ENCODE measurements at regions not wholly inside any gene's neighbourhood (a gene's known extent, or its start where the extent isn't known, plus 50 kb on each side); places are given as distances from the start of the nearest gene placed in this dataset.
A peak's percentile ranks its signal among the peaks of the same experiment; 100 is the strongest.
"Not testable (repeated sequence)": the region's sequence is repeated elsewhere in the genome, so short reads cannot be mapped to it uniquely, and the experiment has no call there.

GRCh38 chr7:106750773-106751172 is 89.8 kb upstream of the CCDC71L start:
- no peak for DNase-seq

- DNase-seq = no peak
Measured at GRCh38 chr7:106752367-106752766, 91.4 kb upstream of the CCDC71L start.

DNA sequence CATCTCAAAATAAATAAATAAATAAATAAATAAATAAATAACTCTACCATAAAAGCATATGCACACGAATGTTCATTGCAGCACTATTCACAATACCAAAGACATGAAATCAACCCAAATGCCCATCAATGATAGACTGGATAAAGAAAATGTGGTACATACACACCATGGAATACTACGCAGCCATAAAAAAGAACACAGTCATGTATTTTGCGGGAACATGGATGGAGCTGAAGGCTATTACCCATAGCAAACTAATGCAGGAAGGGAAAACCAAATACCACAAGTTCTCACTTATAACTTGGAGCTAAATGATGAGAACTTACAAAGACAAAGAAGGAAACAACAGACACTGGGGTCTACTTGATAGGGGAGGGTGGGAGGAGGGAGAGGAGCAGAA is 94.1 kb upstream of the CCDC71L start:
- not testable (repeated sequence) for DNase-seq

DNA sequence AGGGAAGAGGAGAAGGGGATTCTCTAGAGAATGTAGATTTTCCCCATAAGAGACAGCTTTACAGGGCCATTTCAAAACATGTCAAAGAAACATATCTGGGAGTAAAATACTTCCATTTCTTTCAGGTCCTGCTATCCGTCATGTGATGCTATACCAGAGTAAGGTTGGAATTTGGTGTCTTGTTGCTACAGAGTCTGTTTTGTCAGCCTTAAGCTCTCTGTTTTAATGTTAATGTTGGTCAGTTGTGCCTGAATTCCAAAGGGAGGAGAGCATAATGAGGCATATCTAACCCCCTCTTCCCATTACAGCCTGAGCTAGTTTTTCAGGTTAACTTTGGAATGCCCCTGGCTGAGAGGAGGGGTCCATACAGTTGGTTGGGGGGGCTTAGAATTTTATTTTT is 94.7 kb upstream of the CCDC71L start:
- no peak for DNase-seq

DNA sequence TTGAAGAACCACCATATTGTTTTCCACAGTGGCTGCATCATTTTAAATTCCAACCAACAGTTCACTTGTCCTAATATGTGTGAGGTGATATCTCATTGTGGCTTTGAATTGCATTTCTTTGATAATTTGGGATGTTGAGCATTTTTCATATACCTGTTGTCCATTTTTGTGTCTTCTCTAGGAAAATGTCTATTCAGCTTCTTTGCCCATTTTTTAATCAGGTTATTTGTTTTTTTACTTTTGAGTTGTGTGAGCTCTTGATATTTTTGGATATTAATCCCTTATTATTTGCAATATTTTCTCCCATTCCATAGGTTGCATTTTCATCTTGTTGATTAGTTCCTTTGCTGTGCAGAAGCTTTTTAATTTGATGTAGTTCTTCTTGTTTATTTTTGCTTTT is 95.1 kb upstream of the CCDC71L start:
- DNase-seq = no peak

DNA sequence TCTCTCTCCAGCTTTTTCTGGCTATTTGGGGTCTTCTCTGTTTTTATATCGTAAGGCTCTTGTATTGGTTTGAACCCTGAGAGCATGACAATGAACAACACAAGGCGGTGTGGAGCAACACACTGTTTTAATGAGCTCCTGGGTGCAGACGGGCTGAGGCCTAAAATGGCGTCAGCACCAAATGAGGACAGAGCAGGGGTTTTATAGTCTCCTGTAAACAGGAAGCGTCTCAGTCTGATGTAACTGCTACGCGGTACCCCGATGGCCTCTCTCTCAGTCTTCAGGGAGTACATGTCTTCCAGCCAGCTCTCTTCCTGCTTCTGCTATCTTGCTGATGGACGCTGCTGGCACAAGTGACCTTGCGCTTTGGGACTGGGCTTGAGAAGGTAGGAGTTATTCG is 95.9 kb upstream of the CCDC71L start:
- no peak for DNase-seq

GRCh38 chr7:106757846-106758245 is 96.9 kb upstream of the CCDC71L start:
- no peak for DNase-seq

DNA sequence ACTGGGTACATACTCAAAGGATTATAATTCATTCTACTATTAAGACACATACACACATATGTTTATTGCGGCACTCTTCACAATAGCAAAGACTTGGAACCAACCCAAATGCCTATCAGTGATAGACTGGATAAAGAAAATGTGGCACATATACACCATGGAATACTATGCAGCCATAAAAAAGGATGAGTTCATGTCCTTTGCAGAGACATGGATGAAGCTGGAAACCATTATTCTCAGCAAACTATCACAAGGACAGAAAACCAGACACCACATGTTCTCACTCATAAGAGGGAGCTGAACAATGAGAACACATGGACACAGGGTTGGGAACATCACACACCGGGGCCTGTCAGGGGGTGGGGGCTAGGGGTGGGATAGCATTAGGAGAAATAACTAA is 101.9 kb upstream of the CCDC71L start:
- DNase-seq = not testable (repeated sequence)

DNA sequence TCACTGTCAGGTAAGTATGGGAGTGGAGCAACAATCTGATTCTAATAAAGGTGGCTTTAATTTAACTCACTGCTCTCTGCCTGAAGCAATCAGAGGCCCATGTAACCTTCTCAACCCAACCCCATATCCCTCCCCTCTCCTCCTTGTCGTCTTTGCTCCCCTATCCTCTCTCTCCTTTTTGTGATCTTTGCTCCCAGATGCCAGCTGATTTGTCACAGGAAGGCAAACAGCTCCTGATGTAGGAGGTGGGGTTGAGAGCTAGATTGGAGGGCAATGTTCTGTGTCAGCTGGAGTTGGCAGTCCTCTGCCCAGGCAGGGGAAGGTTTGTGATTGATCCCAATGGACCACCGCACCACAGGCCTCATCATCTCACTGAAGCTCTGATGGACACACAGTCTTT is 101.4 kb upstream of the PIK3CG start:
- no peak for DNase-seq

GRCh38 chr7:106765727-106766355 is 99.2 kb upstream of the PIK3CG start:
- no peak for DNase-seq

- DNase-seq = no peak
Measured at GRCh38 chr7:106766551-106766950, 98.5 kb upstream of the PIK3CG start.

GRCh38 chr7:106767078-106767477 is 98.0 kb upstream of the PIK3CG start:
- DNase-seq = no peak

GRCh38 chr7:106767498-106768323 is 97.4 kb upstream of the PIK3CG start:
- no peak for DNase-seq

- DNase-seq = no peak
Measured at GRCh38 chr7:106768324-106768751, 96.7 kb upstream of the PIK3CG start.

- no peak for DNase-seq
Measured at GRCh38 chr7:106770191-106770590, 94.9 kb upstream of the PIK3CG start.

DNA sequence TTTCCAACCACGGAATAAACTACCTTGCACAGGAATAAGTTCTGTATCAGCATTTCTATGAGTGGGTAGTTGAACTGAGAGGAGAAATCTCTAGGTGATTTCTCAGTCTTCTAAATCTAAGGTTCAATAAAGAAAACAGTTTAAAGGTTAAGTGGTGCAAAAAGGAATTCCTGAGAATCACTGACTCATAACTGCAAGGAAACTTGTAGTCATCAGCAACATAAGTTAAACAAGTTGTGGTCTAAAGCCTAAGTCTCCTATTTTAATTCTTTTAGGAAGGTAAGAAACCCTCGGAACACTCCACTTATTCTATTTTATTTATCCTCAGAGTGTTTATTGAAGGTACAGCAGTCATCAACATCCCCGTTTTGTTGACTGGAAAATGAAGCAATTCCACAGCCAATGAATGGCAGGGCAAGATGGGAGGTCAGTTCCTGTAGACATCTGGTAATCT is 92.4 kb upstream of the PIK3CG start:
- DNase-seq = no peak

DNA sequence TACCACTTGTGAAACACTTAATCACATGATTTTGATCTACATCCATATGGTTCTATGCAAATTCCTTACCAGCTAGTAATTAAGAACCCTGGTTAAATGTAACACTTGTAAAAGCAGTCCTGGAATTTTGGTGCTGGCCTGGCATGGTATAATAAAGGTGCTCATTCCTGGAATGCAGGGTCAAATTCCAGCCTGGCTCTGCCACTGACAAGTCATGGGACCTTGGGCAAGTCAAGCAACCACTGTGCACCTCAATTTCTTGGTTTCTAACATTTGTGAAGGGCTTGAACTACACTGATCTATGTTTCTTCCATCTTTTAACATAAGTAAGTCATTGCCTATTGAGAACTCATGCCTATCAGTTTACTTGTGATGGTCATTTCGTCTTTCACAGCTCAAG is 91.9 kb upstream of the PIK3CG start:
- DNase-seq = no peak

DNA sequence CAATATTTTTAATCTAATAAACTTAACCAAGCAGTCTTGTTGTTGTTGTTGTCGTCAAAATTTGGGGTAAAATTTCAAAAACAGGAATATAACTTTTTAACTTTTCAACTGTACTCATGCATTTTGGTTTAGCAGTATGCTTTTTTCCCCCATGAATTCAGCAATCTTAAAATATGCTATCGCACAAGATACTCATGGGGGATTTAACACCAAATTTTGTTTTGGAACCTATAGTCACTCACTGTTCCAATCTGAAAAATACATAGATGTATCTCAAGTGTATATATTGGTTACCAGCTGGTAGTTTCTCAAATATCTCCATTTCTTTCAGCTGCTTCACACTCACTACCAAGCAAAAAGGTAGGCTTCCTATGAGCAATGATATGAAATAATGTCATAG is 91.4 kb upstream of the PIK3CG start:
- no peak for DNase-seq

- no peak for DNase-seq
Measured at GRCh38 chr7:106774213-106774767, 90.8 kb upstream of the PIK3CG start.

DNA sequence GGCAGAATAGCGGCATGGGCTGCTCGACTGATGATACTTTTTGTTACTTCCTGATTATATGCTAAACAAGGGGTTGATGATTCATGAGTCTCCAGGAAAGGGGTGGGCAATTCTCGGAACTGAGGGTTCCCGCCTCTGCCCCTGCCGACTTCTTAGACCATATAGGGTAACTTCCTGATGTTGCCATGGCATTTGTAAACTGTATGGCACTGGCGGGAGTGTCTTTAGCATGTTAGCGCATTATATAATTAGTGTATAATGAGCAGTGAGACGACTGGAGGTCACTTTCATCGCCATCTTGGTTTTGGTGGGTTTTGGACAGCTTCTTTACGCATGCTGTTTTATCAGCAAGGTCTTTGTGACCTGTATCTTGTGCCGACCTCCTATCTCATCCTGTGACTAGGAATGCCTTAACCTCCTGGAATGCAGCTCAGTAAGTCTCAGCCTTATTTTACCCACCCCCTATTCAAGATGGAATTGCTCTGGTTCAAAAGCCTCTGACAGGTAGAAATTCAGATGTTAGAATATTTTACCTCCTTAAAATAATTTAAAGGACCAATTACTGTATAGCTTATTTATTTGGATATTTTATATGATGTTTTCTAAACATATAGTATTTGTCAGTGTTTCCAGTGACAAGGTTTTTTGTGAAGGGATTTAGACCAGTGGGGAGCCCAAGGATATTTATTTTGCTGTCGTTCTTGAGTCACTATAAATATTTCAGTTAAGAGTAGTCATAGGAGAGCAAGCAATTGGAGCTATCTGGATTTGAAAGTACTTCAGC is 90.1 kb upstream of the PIK3CG start:
- DNase-seq = peak; percentile 28 to 31

GRCh38 chr7:106775552-106775936 is 89.5 kb upstream of the PIK3CG start:
- DNase-seq = no peak

DNA sequence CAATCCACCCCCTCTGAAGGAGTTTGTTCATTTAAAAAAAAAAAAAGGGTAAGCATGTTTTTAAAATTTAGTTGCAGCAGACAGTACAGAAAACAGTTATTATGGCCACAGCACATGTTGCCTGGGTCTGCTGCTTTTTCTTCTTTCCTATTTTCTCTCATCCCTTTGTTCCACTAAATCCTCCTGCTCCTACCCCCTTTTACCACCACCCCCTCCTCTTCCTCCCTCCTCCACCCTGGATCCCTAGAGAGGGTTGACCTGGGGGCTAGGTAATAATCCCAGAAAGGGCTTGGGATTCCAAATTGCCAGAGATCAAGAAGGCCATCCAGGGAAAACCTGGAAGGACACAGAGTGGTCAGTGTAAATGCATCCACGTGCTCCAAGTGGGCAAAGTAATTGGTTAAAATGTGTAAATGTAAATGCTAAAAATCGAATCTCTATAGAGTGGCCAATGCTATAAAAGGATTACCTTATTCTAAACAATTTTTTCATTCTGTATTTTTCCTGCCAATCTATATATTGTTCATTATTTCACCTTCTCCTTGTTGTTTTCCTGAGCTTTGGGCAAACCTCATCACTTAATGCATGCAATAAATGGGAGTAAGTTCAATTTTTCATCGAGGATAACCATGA is 89.0 kb upstream of the PIK3CG start:
- DNase-seq = no peak
